Thymus (tissue), 11 donors: ENCODE measurements at regions not wholly inside any gene's neighbourhood (a gene's known extent, or its start where the extent isn't known, plus 50 kb on each side); places are given as distances from the start of the nearest gene placed in this dataset.

Experiments used
- DNase-seq, 9 donors: peaks; one replicate each; pipeline ENCODE4 v3.0.0-alpha.2; 2013; ENCODE audit warnings: low spot score in 9 of 9, low read depth in 6 of 9, missing footprints in 1 of 9
- H3K27ac ChIP-seq, 2 donors: one replicate each; pipeline ENCODE4 v1.5.1; 2013; ENCODE audit warnings: control low read depth in 1 of 2, low read depth in 1 of 2, low read length in 1 of 2, mild to moderate bottlenecking in 1 of 2, moderate library complexity in 1 of 2
- H3K27me3 ChIP-seq, 2 donors: one replicate each; pipeline ENCODE4 v1.5.1; 2013; ENCODE audit warnings: low read length in 1 of 2; ENCODE audit not compliant: control insufficient read depth in 2 of 2, insufficient read depth in 1 of 2
- H3K36me3 ChIP-seq, 2 donors: one replicate each; pipeline ENCODE4 v1.5.1; 2013; ENCODE audit warnings: low read length in 1 of 2, mild to moderate bottlenecking in 1 of 2, moderate library complexity in 1 of 2; ENCODE audit not compliant: control insufficient read depth in 2 of 2, insufficient read depth in 2 of 2
- H3K4me1 ChIP-seq, 2 donors: one replicate each; pipeline ENCODE4 v1.5.1; 2013; ENCODE audit warnings: low read length in 2 of 2; ENCODE audit not compliant: control insufficient read depth in 2 of 2, insufficient read depth in 2 of 2
- H3K4me3 ChIP-seq, 2 donors: one replicate each; pipeline ENCODE4 v1.5.1; 2013; ENCODE audit warnings: low read length in 2 of 2, control low read depth in 1 of 2, mild to moderate bottlenecking in 1 of 2
- H3K9me3 ChIP-seq, 2 donors: one replicate each; pipeline ENCODE4 v1.5.1; 2013; ENCODE audit warnings: low read length in 1 of 2, mild to moderate bottlenecking in 1 of 2; ENCODE audit not compliant: control insufficient read depth in 2 of 2, insufficient read depth in 1 of 2
- WGBS: extraction: QIAGEN DNeasy Blood & Tissue Kit; methylation state at CpG from one replicate; pipeline ENCODE4 v1.1.7; 2013; 5-methylcytosine and 5-hydroxymethylcytosine counted together
- donor health status: healthy.

DNA sequence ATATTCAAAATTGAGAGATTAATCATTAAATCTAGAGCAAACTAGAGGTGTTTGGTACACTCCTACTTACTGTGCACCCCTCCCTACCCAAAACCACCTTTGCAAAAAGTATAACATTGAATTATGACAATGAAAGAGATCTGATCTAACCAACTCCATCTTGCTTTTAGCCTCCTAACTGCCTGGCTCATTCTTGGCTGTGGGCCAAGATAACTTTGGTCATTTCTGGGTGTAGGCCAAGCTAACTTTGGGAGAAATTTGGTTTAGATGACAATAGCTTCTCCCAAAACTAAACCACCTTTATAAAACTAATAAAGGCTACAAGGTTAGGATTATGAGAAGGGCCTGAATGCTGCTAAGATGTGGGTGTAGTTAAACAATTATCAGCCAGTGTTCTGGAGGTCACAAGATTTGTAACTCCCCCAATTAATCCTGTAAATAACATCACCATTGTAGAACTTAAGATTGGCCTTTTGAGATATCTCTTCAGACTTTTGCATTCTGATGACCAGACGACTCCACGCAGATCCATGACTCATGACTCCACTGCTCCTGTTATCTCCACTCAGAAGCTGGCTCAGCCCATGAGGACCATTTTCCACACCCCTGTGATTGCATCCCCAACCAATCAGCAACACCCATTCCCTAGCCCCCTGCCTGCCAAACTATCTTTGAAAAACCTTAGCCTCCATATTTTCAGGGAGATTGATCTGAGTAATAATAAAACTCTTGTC, 160.2 kb downstream of the FBXO15 start:
- Histone ChIP-seq H3K4me3 (no peak overlapping the region), H3K36me3 (no peaks in the 10 kb centered on the region), H3K27ac (no peak overlapping the region), H3K27me3 (no peaks in the 10 kb centered on the region), H3K9me3 (no peaks in the 10 kb centered on the region), H3K4me1 (no peaks in the 10 kb centered on the region)
- over 99% methylated on average over 2 of the region's 2 CpGs for WGBS
- no peak for DNase-seq

DNA sequence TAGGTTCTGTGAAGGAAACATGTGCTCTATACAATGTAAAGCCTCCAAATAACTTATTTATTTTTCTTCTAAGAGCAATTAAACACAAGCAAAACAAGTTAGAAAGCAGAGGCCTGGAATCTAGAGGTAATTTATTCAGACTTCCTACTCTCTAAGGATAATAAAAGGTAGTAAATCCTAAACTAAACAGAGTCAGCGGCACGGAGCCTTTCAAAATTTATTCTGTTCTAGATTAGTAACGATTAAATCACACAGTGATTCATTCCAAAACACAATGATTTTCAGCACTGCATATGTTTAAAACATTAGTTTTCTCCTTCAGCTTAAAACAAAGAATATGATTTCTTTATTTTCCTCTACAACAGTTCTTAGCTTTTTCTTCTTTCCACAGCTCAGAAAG, 160.9 kb downstream of the FBXO15 start:
- DNase-seq: no peak
- Histone ChIP-seq H3K9me3 (no peaks in the 10 kb centered on the region), H3K27me3 (no peaks in the 10 kb centered on the region), H3K4me3 (no peak overlapping the region), H3K27ac (no peak overlapping the region), H3K4me1 (no peaks in the 10 kb centered on the region), H3K36me3 (no peaks in the 10 kb centered on the region)
- 90% methylated on average over 3 of the region's 3 CpGs for WGBS

DNA sequence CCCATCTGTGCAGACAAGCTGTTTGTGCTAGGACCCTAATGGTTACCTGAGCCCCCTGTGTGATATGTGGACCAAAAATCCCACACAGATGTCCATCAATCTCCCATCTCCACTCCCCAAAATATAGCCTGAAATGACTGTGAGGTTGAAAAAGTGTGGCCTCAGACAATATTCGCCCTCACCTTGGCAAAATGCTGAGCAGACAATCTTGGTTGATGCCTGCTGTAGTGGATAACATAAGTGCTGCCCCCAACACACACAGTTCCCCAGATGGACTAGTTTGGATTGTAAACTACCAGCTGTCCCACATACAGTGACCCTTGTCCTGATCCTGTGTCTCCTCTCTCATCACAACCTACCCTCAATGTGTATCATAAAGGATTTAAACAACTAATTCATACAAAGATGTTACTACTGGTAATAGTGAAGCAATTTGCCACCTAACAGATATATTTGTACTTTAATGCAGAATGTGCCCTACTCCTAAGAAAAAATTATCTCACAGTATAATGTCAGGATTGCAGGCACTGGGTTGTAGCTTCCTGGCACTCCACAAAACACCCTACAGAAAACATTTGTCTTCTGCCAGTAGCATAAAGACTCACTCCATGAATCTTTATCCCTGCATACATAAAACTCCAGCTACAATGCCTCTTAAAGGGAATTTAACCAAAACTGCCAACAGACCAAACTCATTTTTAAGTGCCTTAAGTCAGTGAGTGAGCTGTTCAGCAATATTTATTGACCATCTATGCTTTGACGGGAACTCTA, 161.6 kb downstream of the FBXO15 start:
- Histone ChIP-seq H3K27ac (no peak overlapping the region), H3K4me1 (no peaks in the 10 kb centered on the region), H3K9me3 (no peaks in the 10 kb centered on the region), H3K27me3 (no peaks in the 10 kb centered on the region), H3K4me3 (no peak overlapping the region), H3K36me3 (no peaks in the 10 kb centered on the region)
- DNase-seq: no peak
- 73% methylated on average over 2 of the region's 2 CpGs for WGBS

DNA sequence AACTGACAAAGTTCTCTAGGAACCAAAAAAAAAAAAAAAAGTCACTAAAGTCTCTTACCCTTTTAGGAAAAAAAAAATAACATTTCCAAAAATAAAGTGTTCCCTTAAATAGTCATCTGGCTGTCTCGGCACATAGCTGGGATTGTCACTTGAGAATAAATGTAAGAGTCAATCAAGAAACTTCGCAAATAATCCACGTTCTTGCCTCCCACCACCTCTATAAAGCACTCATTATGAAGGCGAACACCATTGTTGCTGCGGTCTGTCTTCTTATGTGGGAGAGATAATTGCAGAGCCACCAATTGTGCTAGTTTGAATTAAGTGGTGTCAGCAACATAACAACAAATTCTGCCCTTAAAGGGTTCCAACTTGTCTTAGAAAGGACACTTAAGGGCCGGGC, 163.7 kb downstream of the FBXO15 start:
- 96% methylated on average over 6 of the region's 6 CpGs for WGBS
- H3K36me3 ChIP-seq: no peaks in the 10 kb centered on the region
- no peaks in the 10 kb centered on the region for H3K4me1 ChIP-seq
- no peak overlapping the region for H3K27ac ChIP-seq
- H3K4me3 ChIP-seq: no peak overlapping the region
- H3K27me3 ChIP-seq: no peaks in the 10 kb centered on the region
- DNase-seq: no peak
- no peaks in the 10 kb centered on the region for H3K9me3 ChIP-seq

DNA sequence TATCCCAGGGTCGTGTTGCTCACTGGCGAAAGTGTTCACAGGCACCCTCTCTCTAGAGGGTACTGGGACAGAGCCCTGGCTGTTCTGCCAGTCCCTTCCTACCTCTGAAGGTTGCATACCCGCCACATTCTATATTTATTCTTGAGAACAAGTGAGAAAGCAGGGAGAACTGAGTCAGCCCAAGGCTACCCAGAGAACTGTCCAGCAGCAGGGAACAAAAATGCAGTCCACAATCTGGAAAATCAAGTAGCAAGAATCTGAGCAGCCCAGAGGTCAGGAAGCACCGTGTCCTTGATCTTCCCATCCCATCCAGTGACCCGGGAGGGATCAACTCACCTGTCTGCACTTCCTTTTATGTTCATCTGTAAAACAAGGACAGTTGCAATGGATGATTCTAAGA, 164.1 kb downstream of the FBXO15 start:
- H3K27me3 ChIP-seq: no peaks in the 10 kb centered on the region
- WGBS: 92% methylated on average over 5 of the region's 5 CpGs
- DNase-seq: no peak
- H3K9me3 ChIP-seq: no peaks in the 10 kb centered on the region
- no peak overlapping the region for H3K27ac ChIP-seq
- H3K4me1 ChIP-seq: no peaks in the 10 kb centered on the region
- H3K4me3 ChIP-seq: no peak overlapping the region
- no peaks in the 10 kb centered on the region for H3K36me3 ChIP-seq

DNA sequence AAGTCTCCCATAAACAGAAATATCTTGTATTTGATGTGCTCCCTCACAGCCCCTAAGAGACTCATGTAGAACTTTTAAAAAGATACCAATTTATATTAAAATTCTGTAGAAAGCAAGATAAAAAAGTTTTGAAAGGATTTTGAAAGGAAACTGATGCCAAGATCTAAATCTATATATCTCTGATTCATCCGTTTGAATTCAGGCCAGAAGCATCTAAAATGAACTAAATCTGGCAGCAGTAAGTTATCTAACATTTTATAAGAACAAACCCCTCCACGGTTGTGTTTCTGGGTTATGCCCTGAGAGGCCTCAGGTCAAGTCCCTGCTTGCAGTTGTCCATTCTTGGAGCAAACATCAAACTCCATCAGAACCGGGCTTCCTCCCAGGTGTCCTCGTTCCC, 165.8 kb downstream of the FBXO15 start:
- WGBS: 92% methylated on average over 4 of the region's 4 CpGs

DNA sequence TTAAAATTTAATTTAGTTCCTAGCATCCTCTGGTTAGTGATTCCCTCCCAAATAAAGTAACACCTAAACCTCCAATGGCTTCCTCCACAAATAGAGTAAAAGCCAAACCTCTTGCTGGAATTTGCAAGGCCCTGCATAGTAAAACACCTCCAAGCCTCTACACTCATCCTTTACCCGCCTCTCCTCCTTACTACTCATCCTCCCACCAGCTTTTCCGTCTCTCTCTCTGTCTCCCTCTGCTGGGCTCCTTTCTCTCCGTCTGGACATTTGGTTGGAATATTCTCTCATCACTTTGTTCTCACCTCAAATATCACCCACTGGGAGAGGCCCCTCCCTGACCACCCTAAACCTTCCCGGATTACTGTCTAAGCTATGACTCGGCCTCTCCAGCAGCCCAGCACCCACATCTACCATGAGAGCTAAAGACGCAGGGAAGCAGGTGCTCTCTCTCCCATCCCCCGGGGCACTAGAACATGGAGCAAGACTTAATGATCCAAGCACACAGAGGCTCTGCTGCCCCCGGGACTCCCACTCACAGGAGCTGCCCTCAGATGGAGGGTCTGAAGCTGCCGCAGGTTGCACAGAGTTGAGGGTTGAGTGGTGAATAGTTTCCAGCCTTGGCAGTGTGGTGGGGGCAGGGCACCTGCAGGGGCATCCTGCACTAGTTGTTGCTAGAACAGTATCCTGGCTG, 167.2 kb downstream of the FBXO15 start:
- no peak for DNase-seq
- WGBS: 88% methylated on average over 9 of the region's 9 CpGs
- H3K36me3 ChIP-seq: no peaks in the 10 kb centered on the region
- H3K4me1 ChIP-seq: peaks cover under 1 to 1% of the 10 kb centered on the region in 2 donors
- no peaks in the 10 kb centered on the region for H3K27me3 ChIP-seq
- no peak overlapping the region for H3K27ac ChIP-seq
- no peak overlapping the region for H3K4me3 ChIP-seq
- no peaks in the 10 kb centered on the region for H3K9me3 ChIP-seq

More for the DNA sequence above, 165.8 kb downstream of the FBXO15 start:
- DNase-seq: no peak
- Histone ChIP-seq H3K4me3 (no peak overlapping the region), H3K27ac (no peak overlapping the region), H3K9me3 (no peaks in the 10 kb centered on the region), H3K36me3 (no peaks in the 10 kb centered on the region), H3K27me3 (no peaks in the 10 kb centered on the region), H3K4me1 (no peaks in the 10 kb centered on the region)

DNA sequence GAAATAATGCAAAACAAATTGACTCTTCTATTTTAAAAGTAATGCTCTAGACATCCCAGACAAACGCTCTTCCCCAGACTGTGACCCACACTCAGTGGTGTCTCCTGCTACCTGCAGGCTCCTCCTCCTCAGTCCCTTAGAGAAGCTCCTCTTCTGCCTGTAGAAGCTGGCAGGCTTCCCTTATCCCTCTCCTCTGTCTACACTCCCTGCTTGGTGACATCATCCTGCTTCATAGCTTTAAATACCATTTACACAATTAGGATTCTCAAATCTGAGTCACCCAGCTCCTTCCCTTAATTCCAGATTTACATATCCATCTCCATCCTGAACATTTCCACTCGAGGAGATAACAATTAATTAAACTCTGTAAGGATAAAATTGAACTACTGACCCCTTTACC, 167.9 kb downstream of the FBXO15 start:
- Histone ChIP-seq H3K4me3 (no peak overlapping the region), H3K27ac (no peak overlapping the region), H3K36me3 (no peaks in the 10 kb centered on the region), H3K9me3 (no peaks in the 10 kb centered on the region), H3K4me1 (peaks cover 5% of the 10 kb centered on the region in 2 donors), H3K27me3 (no peaks in the 10 kb centered on the region)
- no peak for DNase-seq
- 48% methylated on average over 2 of the region's 2 CpGs for WGBS

DNA sequence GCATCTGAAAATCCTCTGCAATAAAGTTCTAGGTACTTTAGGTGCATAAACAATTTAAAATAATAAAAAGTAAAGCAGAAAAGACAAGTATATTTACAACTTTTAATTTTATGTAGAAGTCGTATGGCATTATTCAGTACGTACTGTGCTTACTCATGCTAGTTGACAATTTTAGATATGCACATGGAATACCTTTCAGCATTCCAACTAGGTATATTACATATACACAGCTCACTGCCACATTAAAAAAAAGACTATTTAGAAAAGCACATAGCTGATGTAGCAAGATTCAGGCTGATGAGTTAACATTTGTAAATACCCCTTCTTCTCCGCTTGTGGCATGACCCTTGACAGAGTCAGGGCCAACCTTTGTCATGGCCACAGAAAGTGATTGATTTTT, 171.2 kb downstream of the FBXO15 start:
- H3K27ac ChIP-seq: no peak overlapping the region
- no peaks in the 10 kb centered on the region for H3K27me3 ChIP-seq
- H3K4me1 ChIP-seq: peaks cover 5% of the 10 kb centered on the region in 2 donors
- no peaks in the 10 kb centered on the region for H3K36me3 ChIP-seq
- 33% methylated on average over 3 of the region's 3 CpGs for WGBS
- H3K9me3 ChIP-seq: no peaks in the 10 kb centered on the region
- no peak overlapping the region for H3K4me3 ChIP-seq
- no peak for DNase-seq
